ENCODE measurements at regions not wholly inside any gene's neighbourhood (a gene's known extent, or its start where the extent isn't known, plus 50 kb on each side); places are given as distances from the start of the nearest gene placed in this dataset.

- Mint-ChIP-seq H3K4me3 (no peak overlapping the region), H3K27ac (no peak overlapping the region), H3K27me3 (no peaks in the 10 kb centered on the region), H3K36me3 (ENCODE audit: low read depth) (no peaks in the 10 kb centered on the region), H3K4me1 (ENCODE audit: low read depth) (no peaks in the 10 kb centered on the region), H3K9me3 (peaks cover 38% of the 10 kb centered on the region)
- intact Hi-C loops (cut with micrococcal nuclease) = no loop called here
Measured at GRCh38 chr5:124459984-124460383, 286.5 kb downstream of the ZNF608 start.

DNA sequence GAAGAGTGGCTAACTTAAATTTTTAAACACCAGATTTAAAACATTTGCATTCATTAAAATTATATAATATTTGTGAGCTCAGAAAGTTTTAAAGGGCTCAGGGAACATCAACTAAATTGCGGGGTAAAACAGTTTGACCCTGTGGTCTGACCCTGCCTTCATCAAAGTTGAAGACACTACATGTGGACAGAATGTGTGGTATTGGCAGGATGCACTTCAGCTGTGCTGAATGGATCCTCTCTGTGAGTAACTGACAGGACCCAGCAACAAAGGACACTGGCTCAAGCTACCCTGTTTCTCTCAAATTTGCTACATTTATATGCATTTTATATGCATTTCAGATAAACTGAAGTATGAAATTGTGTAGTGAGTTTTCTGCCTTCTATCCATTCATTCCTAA lies 288.5 kb downstream of the ZNF608 start:
- Mint-ChIP-seq H3K4me3 (no peak overlapping the region), H3K27me3 (no peaks in the 10 kb centered on the region), H3K27ac (no peak overlapping the region), H3K4me1 (ENCODE audit: low read depth) (no peaks in the 10 kb centered on the region), H3K36me3 (ENCODE audit: low read depth) (no peaks in the 10 kb centered on the region), H3K9me3 (peaks cover 28% of the 10 kb centered on the region)
- intact Hi-C loops (cut with micrococcal nuclease) = no loop called here

GRCh38 chr5:124457101-124457500 lies 289.3 kb downstream of the ZNF608 start:
- peaks cover 21% of the 10 kb centered on the region for H3K9me3 Mint-ChIP-seq
- no peaks in the 10 kb centered on the region for H3K4me1 Mint-ChIP-seq (ENCODE audit: low read depth)
- intact Hi-C loops (cut with micrococcal nuclease) = no loop called here
- no peaks in the 10 kb centered on the region for H3K36me3 Mint-ChIP-seq (ENCODE audit: low read depth)
- H3K27me3 Mint-ChIP-seq = no peaks in the 10 kb centered on the region
- H3K27ac Mint-ChIP-seq = no peak overlapping the region
- H3K4me3 Mint-ChIP-seq = no peak overlapping the region

DNA sequence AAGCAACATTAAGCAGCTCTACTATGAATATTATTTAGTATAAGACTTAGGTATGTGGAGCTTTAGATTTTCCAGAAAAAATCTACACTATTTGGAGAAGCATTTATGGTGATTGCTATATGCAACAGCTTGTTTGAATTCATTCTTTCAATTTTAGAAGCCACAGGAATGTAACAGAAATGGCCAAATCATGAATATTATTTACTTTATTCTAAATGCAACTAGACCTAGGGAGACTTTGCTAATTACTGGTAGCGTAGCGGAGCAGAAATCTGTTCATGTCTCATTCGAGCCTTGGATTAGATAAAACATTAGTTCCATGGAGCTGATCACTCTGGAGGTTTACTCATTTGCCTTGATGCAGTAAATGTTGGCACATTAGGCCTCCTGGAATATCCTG lies 290.2 kb downstream of the ZNF608 start:
- peaks cover 21% of the 10 kb centered on the region for H3K9me3 Mint-ChIP-seq
- no peak overlapping the region for H3K27ac Mint-ChIP-seq
- H3K4me1 Mint-ChIP-seq (ENCODE audit: low read depth) = no peaks in the 10 kb centered on the region
- no peaks in the 10 kb centered on the region for H3K36me3 Mint-ChIP-seq (ENCODE audit: low read depth)
- no peak overlapping the region for H3K4me3 Mint-ChIP-seq
- intact Hi-C loops (cut with micrococcal nuclease) = no loop called here
- H3K27me3 Mint-ChIP-seq = no peaks in the 10 kb centered on the region

- Mint-ChIP-seq H3K9me3 (peaks cover 2% of the 10 kb centered on the region), H3K4me1 (ENCODE audit: low read depth) (no peaks in the 10 kb centered on the region), H3K27ac (no peak overlapping the region), H3K27me3 (no peaks in the 10 kb centered on the region), H3K36me3 (ENCODE audit: low read depth) (no peaks in the 10 kb centered on the region), H3K4me3 (no peak overlapping the region)
- intact Hi-C loops (cut with micrococcal nuclease) = no loop called here
Measured at GRCh38 chr5:124454081-124454480, 292.4 kb downstream of the ZNF608 start.

- H3K9me3 Mint-ChIP-seq = no peaks in the 10 kb centered on the region
- no peaks in the 10 kb centered on the region for H3K27me3 Mint-ChIP-seq
- H3K27ac Mint-ChIP-seq = no peak overlapping the region
- H3K4me1 Mint-ChIP-seq (ENCODE audit: low read depth) = no peaks in the 10 kb centered on the region
- H3K4me3 Mint-ChIP-seq = no peak overlapping the region
- intact Hi-C loops (cut with micrococcal nuclease) = no loop called here
- H3K36me3 Mint-ChIP-seq (ENCODE audit: low read depth) = no peaks in the 10 kb centered on the region
Measured at GRCh38 chr5:124453221-124454051, 293.0 kb downstream of the ZNF608 start.

DNA sequence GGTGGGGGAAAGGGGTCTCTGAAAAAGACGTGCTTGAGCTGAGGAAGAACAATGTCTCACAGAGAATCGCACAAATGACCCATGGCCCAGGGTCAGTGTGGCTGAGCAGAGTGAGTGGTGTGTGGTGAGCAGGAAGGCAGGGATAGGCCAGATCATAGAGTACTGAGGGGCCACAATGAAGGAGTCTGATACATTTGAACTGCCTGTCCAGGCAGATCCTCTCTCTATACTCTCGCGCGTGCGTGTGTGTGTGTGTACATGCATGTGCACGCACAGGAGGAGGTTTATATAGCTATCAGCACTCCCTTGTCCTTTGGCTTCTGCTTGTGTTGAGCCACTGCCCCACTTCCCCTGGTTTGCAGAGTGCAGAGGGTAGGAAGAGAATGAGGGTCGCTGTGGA lies 294.0 kb downstream of the ZNF608 start:
- H3K4me3 Mint-ChIP-seq = no peak overlapping the region
- no peaks in the 10 kb centered on the region for H3K9me3 Mint-ChIP-seq
- no peaks in the 10 kb centered on the region for H3K36me3 Mint-ChIP-seq (ENCODE audit: low read depth)
- H3K4me1 Mint-ChIP-seq (ENCODE audit: low read depth) = no peaks in the 10 kb centered on the region
- no peaks in the 10 kb centered on the region for H3K27me3 Mint-ChIP-seq
- intact Hi-C loops (cut with micrococcal nuclease) = no loop called here
- H3K27ac Mint-ChIP-seq = no peak overlapping the region

GRCh38 chr5:124451721-124452383 lies 294.6 kb downstream of the ZNF608 start:
- H3K27me3 Mint-ChIP-seq = no peaks in the 10 kb centered on the region
- intact Hi-C loops (cut with micrococcal nuclease) = no loop called here
- no peaks in the 10 kb centered on the region for H3K9me3 Mint-ChIP-seq
- H3K27ac Mint-ChIP-seq = no peak overlapping the region
- H3K4me3 Mint-ChIP-seq = no peak overlapping the region
- H3K36me3 Mint-ChIP-seq (ENCODE audit: low read depth) = no peaks in the 10 kb centered on the region
- H3K4me1 Mint-ChIP-seq (ENCODE audit: low read depth) = no peaks in the 10 kb centered on the region

- Mint-ChIP-seq H3K27ac (no peak overlapping the region), H3K27me3 (no peaks in the 10 kb centered on the region), H3K4me1 (ENCODE audit: low read depth) (no peaks in the 10 kb centered on the region), H3K4me3 (no peak overlapping the region), H3K9me3 (no peaks in the 10 kb centered on the region), H3K36me3 (ENCODE audit: low read depth) (no peaks in the 10 kb centered on the region)
- intact Hi-C loops (cut with micrococcal nuclease) = no loop called here
Measured at GRCh38 chr5:124446120-124446519, 300.3 kb downstream of the ZNF608 start.

- Mint-ChIP-seq H3K36me3 (ENCODE audit: low read depth) (no peaks in the 10 kb centered on the region), H3K27me3 (no peaks in the 10 kb centered on the region), H3K4me3 (no peak overlapping the region), H3K27ac (no peak overlapping the region), H3K4me1 (ENCODE audit: low read depth) (no peaks in the 10 kb centered on the region), H3K9me3 (no peaks in the 10 kb centered on the region)
- intact Hi-C loops (cut with micrococcal nuclease) = no loop called here
Measured at GRCh38 chr5:124445070-124445619, 301.3 kb downstream of the ZNF608 start.

DNA sequence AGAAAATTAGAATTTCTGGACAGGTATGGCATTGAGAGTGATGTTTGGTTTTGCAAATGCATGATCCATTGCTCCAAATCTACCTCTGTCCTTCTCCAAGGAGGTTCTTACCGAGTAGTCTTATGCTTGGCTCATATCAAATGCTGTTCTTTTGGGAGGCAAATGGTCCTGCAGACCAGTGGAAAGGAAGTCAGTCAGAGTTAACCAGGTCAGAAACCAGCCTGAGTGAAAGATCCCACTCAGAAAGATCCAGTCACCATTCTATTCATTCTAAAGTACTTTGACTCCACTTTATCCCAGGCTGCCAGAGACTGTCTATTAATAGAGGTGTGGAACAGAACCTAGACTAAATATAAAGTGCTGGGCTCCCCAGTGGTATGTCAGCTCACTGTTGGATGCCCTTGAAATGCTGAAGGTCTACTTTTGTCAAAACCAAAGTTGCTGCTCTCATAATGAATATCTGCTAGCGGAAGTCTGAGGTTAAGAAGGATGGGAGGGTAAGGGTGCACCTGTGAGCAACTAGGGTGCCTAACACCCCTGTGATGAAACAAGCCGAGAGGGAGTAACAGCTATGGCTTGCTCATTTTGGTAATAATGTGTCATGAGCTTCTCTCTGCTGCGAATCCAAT lies 302.2 kb downstream of the ZNF608 start:
- H3K27me3 Mint-ChIP-seq = no peaks in the 10 kb centered on the region
- no peaks in the 10 kb centered on the region for H3K9me3 Mint-ChIP-seq
- no peak overlapping the region for H3K4me3 Mint-ChIP-seq
- H3K4me1 Mint-ChIP-seq (ENCODE audit: low read depth) = no peaks in the 10 kb centered on the region
- no peak overlapping the region for H3K27ac Mint-ChIP-seq
- no peaks in the 10 kb centered on the region for H3K36me3 Mint-ChIP-seq (ENCODE audit: low read depth)
- intact Hi-C loops (cut with micrococcal nuclease) = no loop called here

GRCh38 chr5:124440471-124440870 lies 306.0 kb downstream of the ZNF608 start:
- Mint-ChIP-seq H3K36me3 (ENCODE audit: low read depth) (no peaks in the 10 kb centered on the region), H3K9me3 (no peaks in the 10 kb centered on the region), H3K4me3 (no peak overlapping the region), H3K4me1 (ENCODE audit: low read depth) (no peaks in the 10 kb centered on the region), H3K27ac (no peak overlapping the region), H3K27me3 (no peaks in the 10 kb centered on the region)
- intact Hi-C loops (cut with micrococcal nuclease) = no loop called here

GRCh38 chr5:124439609-124440008 lies 306.8 kb downstream of the ZNF608 start:
- Mint-ChIP-seq H3K36me3 (ENCODE audit: low read depth) (no peaks in the 10 kb centered on the region), H3K9me3 (no peaks in the 10 kb centered on the region), H3K27me3 (no peaks in the 10 kb centered on the region), H3K27ac (no peak overlapping the region), H3K4me3 (no peak overlapping the region), H3K4me1 (ENCODE audit: low read depth) (no peaks in the 10 kb centered on the region)
- intact Hi-C loops (cut with micrococcal nuclease) = no loop called here

- Mint-ChIP-seq H3K36me3 (ENCODE audit: low read depth) (no peaks in the 10 kb centered on the region), H3K4me1 (ENCODE audit: low read depth) (no peaks in the 10 kb centered on the region), H3K4me3 (no peak overlapping the region), H3K27me3 (no peaks in the 10 kb centered on the region), H3K27ac (no peak overlapping the region), H3K9me3 (peaks cover 2% of the 10 kb centered on the region)
- intact Hi-C loops (cut with micrococcal nuclease) = no loop called here
Measured at GRCh38 chr5:124438903-124439281, 307.5 kb downstream of the ZNF608 start.
